ENCODE measurements at regions not wholly inside any gene's neighbourhood (a gene's known extent, or its start where the extent isn't known, plus 50 kb on each side); places are given as distances from the start of the nearest gene placed in this dataset.

GRCh38 chr10:90437452-90437851 is 420.4 kb downstream of the HTR7 start:
- peak in 2 of 3 experiments; percentile 4 to 21 for TF ChIP-seq CTCF (optimal IDR thresholded peaks at IDR 0.05 in 1 of 3, IDR thresholded peaks at IDR 0.05 in 1 of 3, conservative IDR thresholded peaks at IDR 0.05 in 1 of 3; ENCODE audit: extremely low read depth in 1 of 3, insufficient read depth in 2 of 3, low read length in 3 of 3)
- no peak for TF ChIP-seq EZH2 (IDR thresholded peaks at IDR 0.05; ENCODE audit: low read length)
- Histone ChIP-seq H3K9ac (ENCODE audit: control insufficient read depth, extremely low read depth, insufficient read depth, low read length) (no peak overlapping the region), H3K4me3 (ENCODE audit: control insufficient read depth in 2 of 3, extremely low read depth in 1 of 3, insufficient read depth in 2 of 3, low read depth in 1 of 3, low read length in 3 of 3) (no peak overlapping the region), H3K27me3 (ENCODE audit: control insufficient read depth, extremely low read depth, insufficient read depth, low read length) (no peaks in the 10 kb centered on the region), H3K9me3 (ENCODE audit: control insufficient read depth, low read depth, low read length) (no peaks in the 10 kb centered on the region), H2AFZ (ENCODE audit: control insufficient read depth, low read length) (no peak overlapping the region), H3K9me1 (ENCODE audit: control insufficient read depth, extremely low read depth, insufficient read depth, low read length) (no peaks in the 10 kb centered on the region), H4K20me1 (ENCODE audit: control insufficient read depth, extremely low read depth, insufficient read depth, low read length) (no peaks in the 10 kb centered on the region), H3K4me2 (ENCODE audit: control insufficient read depth, extremely low read depth, insufficient read depth, low read depth, low read length) (peak overlapping the region; percentile 7), H3K4me1 (ENCODE audit: control insufficient read depth, extremely low read depth, insufficient read depth, low read length) (no peaks in the 10 kb centered on the region), H3K27ac (ENCODE audit: control insufficient read depth, insufficient read depth, low read length) (no peak overlapping the region), H3K36me3 (ENCODE audit: control insufficient read depth in 2 of 2, extremely low read depth in 1 of 2, insufficient read depth in 2 of 2, low read length in 2 of 2) (no peaks in the 10 kb centered on the region), H3K79me2 (ENCODE audit: control insufficient read depth, insufficient read depth, low read length) (no peaks in the 10 kb centered on the region)
- no peak for DNase-seq (ENCODE audit: low read depth, low spot score)
- peak; percentile 61 for FAIRE-seq
- dilution Hi-C loops (cut with MboI; ENCODE audit: extremely low pct_ligation_motif_present, low sequenced_read_pairs): no loop called here

GRCh38 chr10:90440870-90441269 is 417.0 kb downstream of the HTR7 start:
- FAIRE-seq (no peak), DNase-seq (ENCODE audit: low read depth, low spot score) (no peak)
- Histone ChIP-seq H3K36me3 (ENCODE audit: control insufficient read depth in 2 of 2, extremely low read depth in 1 of 2, insufficient read depth in 2 of 2, low read length in 2 of 2) (no peaks in the 10 kb centered on the region), H3K9me3 (ENCODE audit: control insufficient read depth, low read depth, low read length) (no peaks in the 10 kb centered on the region), H3K4me2 (ENCODE audit: control insufficient read depth, extremely low read depth, insufficient read depth, low read depth, low read length) (no peak overlapping the region), H3K27ac (ENCODE audit: control insufficient read depth, insufficient read depth, low read length) (no peak overlapping the region), H3K9me1 (ENCODE audit: control insufficient read depth, extremely low read depth, insufficient read depth, low read length) (no peaks in the 10 kb centered on the region), H3K27me3 (ENCODE audit: control insufficient read depth, extremely low read depth, insufficient read depth, low read length) (no peaks in the 10 kb centered on the region), H3K4me3 (ENCODE audit: control insufficient read depth in 2 of 3, extremely low read depth in 1 of 3, insufficient read depth in 2 of 3, low read depth in 1 of 3, low read length in 3 of 3) (no peak overlapping the region), H3K79me2 (ENCODE audit: control insufficient read depth, insufficient read depth, low read length) (no peaks in the 10 kb centered on the region), H2AFZ (ENCODE audit: control insufficient read depth, low read length) (no peak overlapping the region), H4K20me1 (ENCODE audit: control insufficient read depth, extremely low read depth, insufficient read depth, low read length) (no peaks in the 10 kb centered on the region), H3K4me1 (ENCODE audit: control insufficient read depth, extremely low read depth, insufficient read depth, low read length) (no peaks in the 10 kb centered on the region), H3K9ac (ENCODE audit: control insufficient read depth, extremely low read depth, insufficient read depth, low read length) (no peak overlapping the region)
- TF ChIP-seq CTCF (optimal IDR thresholded peaks at IDR 0.05 in 1 of 3, IDR thresholded peaks at IDR 0.05 in 1 of 3, conservative IDR thresholded peaks at IDR 0.05 in 1 of 3; ENCODE audit: extremely low read depth in 1 of 3, insufficient read depth in 2 of 3, low read length in 3 of 3) (no peak), EZH2 (IDR thresholded peaks at IDR 0.05; ENCODE audit: low read length) (no peak)
- dilution Hi-C loops (cut with MboI; ENCODE audit: extremely low pct_ligation_motif_present, low sequenced_read_pairs): no loop called here
